AG04449 (cell line): ENCODE measurements at regions not wholly inside any gene's neighbourhood (a gene's known extent, or its start where the extent isn't known, plus 50 kb on each side); places are given as distances from the start of the nearest gene placed in this dataset.
"Not testable (repeated sequence)": the region's sequence is repeated elsewhere in the genome, so short reads cannot be mapped to it uniquely, and the experiment has no call there.

ENCODE experiments used
- CTCF ChIA-PET: fragments of 350-600 bp; formaldehyde crosslinking; extraction: SDS; loops from one replicate; lab custom pipeline; 2021; ENCODE audit warnings: antibody characterized with exemption; lab: Yijun Ruan, JAX
- POLR2A ChIA-PET: fragments of 400-600, 350-600 bp; formaldehyde crosslinking; extraction: SDS; loops from one replicate; lab custom pipeline; 2020; ENCODE audit warnings: antibody characterized with exemption, inconsistent platforms; lab: Yijun Ruan, JAX
- DNase-seq: peaks from one replicate; pipeline ENCODE4 v3.0.0-alpha.2; 2010; ENCODE audit warnings: low read depth, low spot score
- H3K4me3 ChIP-seq: 2 replicates; pipeline ENCODE4 v1.5.1; 2011; ENCODE audit warnings: low read depth, mild to moderate bottlenecking, control low read depth, low read length
- TF ChIP-seq, protein P1 (sequence below): IDR thresholded peaks from one replicate; pipeline ENCODE4 v1.5.1; 2011; ENCODE audit warnings: mild to moderate bottlenecking, moderate library complexity, low read length, control low read depth, inconsistent platforms; ENCODE audit not compliant: insufficient read depth; ENCODE audit errors: missing control alignments

DNA sequence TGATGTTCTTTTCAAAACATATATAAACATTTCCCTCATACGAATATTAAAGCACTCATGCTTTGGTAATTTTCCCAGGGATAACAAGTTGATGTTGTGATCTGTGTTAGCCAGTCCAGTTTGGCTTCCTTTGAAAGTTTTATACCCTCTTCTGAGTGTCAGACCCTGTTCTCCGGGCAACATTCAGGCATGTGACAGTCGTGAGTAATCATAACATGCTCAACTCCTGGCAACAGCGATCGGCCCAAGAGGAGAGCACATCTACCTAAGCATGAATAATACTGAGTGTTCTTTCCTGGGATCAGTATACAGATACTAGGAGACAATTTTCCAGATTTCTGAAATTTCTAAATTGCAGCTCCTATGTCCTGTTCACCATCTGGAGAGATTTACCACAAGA lies 1086.4 kb downstream of the CDH8 start:
- no peak overlapping the region for H3K4me3 ChIP-seq
- TF ChIP-seq, protein P1, sequence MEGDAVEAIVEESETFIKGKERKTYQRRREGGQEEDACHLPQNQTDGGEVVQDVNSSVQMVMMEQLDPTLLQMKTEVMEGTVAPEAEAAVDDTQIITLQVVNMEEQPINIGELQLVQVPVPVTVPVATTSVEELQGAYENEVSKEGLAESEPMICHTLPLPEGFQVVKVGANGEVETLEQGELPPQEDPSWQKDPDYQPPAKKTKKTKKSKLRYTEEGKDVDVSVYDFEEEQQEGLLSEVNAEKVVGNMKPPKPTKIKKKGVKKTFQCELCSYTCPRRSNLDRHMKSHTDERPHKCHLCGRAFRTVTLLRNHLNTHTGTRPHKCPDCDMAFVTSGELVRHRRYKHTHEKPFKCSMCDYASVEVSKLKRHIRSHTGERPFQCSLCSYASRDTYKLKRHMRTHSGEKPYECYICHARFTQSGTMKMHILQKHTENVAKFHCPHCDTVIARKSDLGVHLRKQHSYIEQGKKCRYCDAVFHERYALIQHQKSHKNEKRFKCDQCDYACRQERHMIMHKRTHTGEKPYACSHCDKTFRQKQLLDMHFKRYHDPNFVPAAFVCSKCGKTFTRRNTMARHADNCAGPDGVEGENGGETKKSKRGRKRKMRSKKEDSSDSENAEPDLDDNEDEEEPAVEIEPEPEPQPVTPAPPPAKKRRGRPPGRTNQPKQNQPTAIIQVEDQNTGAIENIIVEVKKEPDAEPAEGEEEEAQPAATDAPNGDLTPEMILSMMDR: no peak
- no peak for DNase-seq
- ChIA-PET POLR2A (no interaction called here), CTCF (no interaction called here)

DNA sequence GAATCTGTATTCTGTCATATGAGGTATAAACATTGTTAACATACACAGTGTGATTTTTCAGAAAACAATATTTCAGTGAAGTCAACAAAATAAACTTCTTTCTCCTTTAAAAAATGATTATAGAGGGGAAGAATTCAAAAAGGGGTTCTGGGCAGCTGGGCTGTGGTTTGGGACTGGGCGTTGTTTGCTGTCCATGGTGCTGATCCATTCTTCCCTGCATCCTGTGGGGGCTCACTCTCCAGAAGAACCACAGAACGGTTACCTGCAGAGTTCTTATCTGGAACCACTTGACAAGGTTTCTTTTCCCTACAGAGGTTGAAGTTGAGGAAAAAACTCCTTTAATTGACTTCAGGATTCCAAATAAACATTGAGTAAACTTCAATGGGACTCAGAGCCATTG lies 1091.0 kb downstream of the CDH8 start:
- no peak for DNase-seq
- ChIA-PET POLR2A (no interaction called here), CTCF (no interaction called here)
- TF ChIP-seq, protein P1: no peak
- no peak overlapping the region for H3K4me3 ChIP-seq

DNA sequence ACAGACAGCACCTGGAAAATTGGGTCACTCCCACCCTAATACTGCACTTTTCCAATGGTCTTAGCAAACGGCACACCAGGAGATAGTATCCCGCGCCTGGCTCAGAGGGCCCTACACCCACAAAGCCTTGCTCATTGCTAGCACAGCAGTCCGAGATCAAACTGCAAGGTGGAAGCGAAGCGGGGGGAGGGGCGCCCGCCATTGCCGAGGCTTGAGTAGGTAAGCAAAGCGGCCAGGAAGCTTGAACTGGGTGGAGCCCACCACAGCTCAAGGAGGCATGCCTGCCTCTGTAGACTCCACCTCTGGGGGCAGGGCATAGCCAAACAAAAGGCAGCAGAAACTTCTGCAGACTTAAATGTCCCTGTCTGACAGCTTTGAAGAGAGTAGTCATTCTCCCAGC lies 1100.0 kb downstream of the CDH8 start:
- CTCF ChIA-PET, H3K4me3 ChIP-seq, POLR2A ChIA-PET, DNase-seq: not testable (repeated sequence)

DNA sequence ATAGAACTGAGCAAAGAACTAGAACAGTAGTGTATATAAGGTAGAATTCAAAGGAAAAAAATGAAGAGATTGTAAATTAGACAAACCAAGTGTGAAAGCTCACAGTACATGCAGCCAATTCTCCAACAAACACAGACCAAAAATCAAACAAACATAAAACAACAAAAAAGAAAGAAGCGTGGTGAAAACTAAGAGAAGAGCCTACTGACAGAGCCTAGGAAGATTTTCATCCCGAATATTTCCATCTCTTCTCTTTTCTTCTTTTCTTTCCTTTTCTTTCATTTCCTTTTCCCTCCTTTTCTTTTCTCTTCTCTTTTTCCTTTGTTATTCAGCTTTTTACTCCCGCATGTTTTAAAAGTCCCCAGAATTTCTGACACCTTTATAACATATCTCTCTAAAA lies 1103.6 kb downstream of the CDH8 start:
- TF ChIP-seq, protein P1: no peak
- POLR2A ChIA-PET: no interaction called here
- CTCF ChIA-PET: no interaction called here
- no peak overlapping the region for H3K4me3 ChIP-seq
- DNase-seq: no peak

DNA sequence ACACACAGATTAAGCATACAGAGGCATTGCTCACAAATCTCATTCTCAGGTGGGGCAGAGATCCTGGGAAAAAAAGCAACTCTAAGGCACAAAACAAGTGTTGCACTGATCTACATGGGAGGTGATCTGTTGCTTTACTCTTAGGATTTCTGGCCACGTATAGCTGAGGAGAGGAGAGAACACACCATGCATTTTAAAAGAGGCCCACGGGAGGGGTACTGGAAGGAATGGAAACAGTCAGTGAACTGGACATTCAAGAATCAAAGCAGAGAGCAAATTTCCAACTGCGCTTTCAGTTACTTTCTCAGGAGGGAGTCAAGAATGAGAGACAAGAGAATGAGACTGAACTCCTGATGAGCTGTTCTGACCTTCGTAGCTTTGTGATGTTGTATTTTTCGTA lies 1105.9 kb downstream of the CDH8 start:
- no peak for DNase-seq
- TF ChIP-seq, protein P1: no peak
- ChIA-PET POLR2A (no interaction called here), CTCF (no interaction called here)
- no peak overlapping the region for H3K4me3 ChIP-seq

DNA sequence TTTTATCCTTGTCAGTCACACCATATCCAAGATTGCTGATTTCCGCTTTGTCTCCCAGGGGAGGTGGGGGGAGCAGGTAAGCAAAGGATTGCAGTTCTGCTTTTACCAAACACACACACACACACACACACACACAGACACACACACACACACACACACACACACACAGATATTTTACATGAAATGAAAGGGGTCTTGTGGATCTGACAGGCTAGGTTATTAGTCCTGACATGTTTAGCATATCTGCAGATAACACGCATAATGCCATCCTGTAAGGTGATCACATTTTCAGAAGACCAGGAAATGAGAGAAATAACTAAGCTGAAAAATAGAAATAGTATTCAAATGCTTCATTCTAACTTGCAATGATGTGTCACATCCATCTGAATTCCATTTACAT lies 1113.3 kb downstream of the CDH8 start:
- H3K4me3 ChIP-seq: no peak overlapping the region
- DNase-seq: no peak
- ChIA-PET POLR2A (no interaction called here), CTCF (no interaction called here)
- TF ChIP-seq, protein P1: no peak

DNA sequence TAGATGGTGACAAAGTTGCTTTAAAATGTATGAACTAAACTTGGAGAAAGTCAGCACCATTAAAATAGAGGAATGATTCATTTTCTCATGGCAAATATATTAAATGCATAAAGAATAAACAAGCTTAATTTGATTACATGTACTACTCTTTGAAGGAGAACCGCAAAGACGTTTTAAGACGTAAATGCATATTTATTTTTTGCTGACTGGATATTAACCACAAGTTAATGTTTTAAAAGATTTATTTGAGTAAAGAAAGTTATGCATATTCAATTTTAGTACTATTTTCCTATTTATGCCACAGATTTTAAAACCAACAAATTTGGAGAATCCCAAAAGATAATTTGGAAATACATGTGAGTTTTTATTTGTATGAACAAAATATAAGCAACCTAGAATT lies 1121.9 kb downstream of the CDH8 start:
- no peak for DNase-seq
- TF ChIP-seq, protein P1: no peak
- no peak overlapping the region for H3K4me3 ChIP-seq
- ChIA-PET POLR2A (no interaction called here), CTCF (no interaction called here)
